ENCODE measurements at regions not wholly inside any gene's neighbourhood (a gene's known extent, or its start where the extent isn't known, plus 50 kb on each side); places are given as distances from the start of the nearest gene placed in this dataset.

DNA sequence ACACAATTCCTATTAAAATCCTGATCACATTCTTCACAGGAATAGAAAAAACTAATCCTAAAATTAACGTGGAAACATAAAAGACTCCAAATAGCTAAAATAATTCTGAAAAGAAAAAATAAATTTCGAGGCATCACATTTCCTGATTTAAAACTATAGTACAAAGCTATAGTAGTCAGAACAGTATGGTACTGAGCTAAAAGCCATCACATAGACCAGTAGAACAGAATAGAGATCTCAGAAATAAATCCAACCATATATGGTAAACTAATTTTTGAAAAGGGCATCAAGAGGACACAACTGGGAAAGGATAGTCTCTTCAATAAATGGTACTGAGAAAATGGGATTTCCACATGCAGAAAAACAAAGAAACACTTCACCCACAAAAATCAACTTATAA is 125.2 kb upstream of the DAAM1 start:
- no peaks in the 10 kb centered on the region for H3K9me2 ChIP-seq (replicated peaks; ENCODE audit: control insufficient read depth, low read length)
- H4K20me1 ChIP-seq (ENCODE audit: control insufficient read depth, insufficient read depth, low read depth, low read length) = no peaks in the 10 kb centered on the region
- TF ChIP-seq, protein P1, sequence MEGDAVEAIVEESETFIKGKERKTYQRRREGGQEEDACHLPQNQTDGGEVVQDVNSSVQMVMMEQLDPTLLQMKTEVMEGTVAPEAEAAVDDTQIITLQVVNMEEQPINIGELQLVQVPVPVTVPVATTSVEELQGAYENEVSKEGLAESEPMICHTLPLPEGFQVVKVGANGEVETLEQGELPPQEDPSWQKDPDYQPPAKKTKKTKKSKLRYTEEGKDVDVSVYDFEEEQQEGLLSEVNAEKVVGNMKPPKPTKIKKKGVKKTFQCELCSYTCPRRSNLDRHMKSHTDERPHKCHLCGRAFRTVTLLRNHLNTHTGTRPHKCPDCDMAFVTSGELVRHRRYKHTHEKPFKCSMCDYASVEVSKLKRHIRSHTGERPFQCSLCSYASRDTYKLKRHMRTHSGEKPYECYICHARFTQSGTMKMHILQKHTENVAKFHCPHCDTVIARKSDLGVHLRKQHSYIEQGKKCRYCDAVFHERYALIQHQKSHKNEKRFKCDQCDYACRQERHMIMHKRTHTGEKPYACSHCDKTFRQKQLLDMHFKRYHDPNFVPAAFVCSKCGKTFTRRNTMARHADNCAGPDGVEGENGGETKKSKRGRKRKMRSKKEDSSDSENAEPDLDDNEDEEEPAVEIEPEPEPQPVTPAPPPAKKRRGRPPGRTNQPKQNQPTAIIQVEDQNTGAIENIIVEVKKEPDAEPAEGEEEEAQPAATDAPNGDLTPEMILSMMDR (IDR thresholded peaks at IDR 0.05; ENCODE audit: low read depth, low read length, poor library complexity, severe bottlenecking) = no peak
- TF ChIP-seq EZH2phosphoT487 (IDR thresholded peaks at IDR 0.05; ENCODE audit: borderline replicate concordance, low read length) = no peak
- peaks cover 4% of the 10 kb centered on the region; the same call in 1 of the 2 replicates for H3K9me3 ChIP-seq (ENCODE audit: control insufficient read depth, insufficient read depth, low read length)
- H3K36me3 ChIP-seq (ENCODE audit: control insufficient read depth, low read length) = no peaks in the 10 kb centered on the region
- no peaks in the 10 kb centered on the region for H3K4me1 ChIP-seq (ENCODE audit: control insufficient read depth, low read length)
- no peak overlapping the region for H3K4me3 ChIP-seq (ENCODE audit: low read length)
- H3K27ac ChIP-seq (ENCODE audit: low read depth, low read length) = no peak overlapping the region
- no peaks in the 10 kb centered on the region for H3K27me3 ChIP-seq (ENCODE audit: control insufficient read depth, low read length)
- H3F3A ChIP-seq (ENCODE audit: control insufficient read depth, insufficient read depth) = no peaks in the 10 kb centered on the region
- H3K79me2 ChIP-seq (ENCODE audit: control insufficient read depth, low read length) = no peaks in the 10 kb centered on the region
- no peak overlapping the region for H3K4me2 ChIP-seq (ENCODE audit: low read length)

DNA sequence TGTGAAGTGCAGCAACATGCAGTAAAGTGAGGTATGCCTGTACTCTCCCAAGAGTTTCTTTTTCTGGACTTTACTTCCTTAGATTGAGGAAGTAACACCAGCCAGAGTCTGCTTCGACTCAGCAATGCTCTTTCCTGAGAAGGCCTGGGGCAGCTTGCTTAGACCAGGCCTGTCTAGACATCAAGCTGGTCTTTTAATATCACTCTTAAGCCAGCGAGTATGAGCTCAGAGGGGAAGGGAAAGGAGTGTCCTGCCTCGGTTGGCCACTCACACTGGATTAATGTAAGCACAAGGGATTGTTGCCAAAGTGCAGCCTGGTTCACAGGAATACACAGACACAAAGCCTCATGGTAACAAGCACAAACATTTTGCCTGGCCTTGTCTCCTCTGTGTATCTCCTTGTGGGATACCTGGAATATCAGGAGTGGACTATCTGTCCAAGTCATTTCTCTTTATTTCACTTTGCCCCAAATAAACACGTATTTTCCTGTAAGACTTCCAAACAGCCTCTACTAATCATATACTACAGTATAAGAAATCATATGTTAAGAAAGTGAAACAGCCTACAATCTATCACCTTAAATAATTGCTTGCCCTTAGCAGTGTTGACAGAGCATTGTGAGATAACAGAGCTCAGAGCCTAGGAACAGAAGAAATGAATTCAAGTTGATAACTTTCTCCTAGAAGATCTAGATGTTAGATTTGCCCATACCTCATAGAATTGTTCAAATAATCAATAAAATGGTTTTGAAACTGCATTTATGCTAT is 121.2 kb upstream of the DAAM1 start:
- Histone ChIP-seq H3K27ac (ENCODE audit: low read depth, low read length) (no peak overlapping the region), H3K4me2 (ENCODE audit: low read length) (no peak overlapping the region), H3K36me3 (ENCODE audit: control insufficient read depth, low read length) (no peaks in the 10 kb centered on the region), H3K79me2 (ENCODE audit: control insufficient read depth, low read length) (no peaks in the 10 kb centered on the region), H3F3A (ENCODE audit: control insufficient read depth, insufficient read depth) (no peaks in the 10 kb centered on the region), H4K20me1 (ENCODE audit: control insufficient read depth, insufficient read depth, low read depth, low read length) (no peaks in the 10 kb centered on the region), H3K4me1 (ENCODE audit: control insufficient read depth, low read length) (no peaks in the 10 kb centered on the region), H3K9me2 (replicated peaks; ENCODE audit: control insufficient read depth, low read length) (no peaks in the 10 kb centered on the region), H3K9me3 (ENCODE audit: control insufficient read depth, insufficient read depth, low read length) (peaks cover 4% of the 10 kb centered on the region; the same call in 1 of the 2 replicates), H3K27me3 (ENCODE audit: control insufficient read depth, low read length) (peaks cover 5% of the 10 kb centered on the region; the same call in 1 of the 2 replicates), H3K4me3 (ENCODE audit: low read length) (no peak overlapping the region)
- TF ChIP-seq EZH2phosphoT487 (IDR thresholded peaks at IDR 0.05; ENCODE audit: borderline replicate concordance, low read length) = no peak
- TF ChIP-seq, protein P1 (IDR thresholded peaks at IDR 0.05; ENCODE audit: low read depth, low read length, poor library complexity, severe bottlenecking) = no peak

- no peaks in the 10 kb centered on the region for H3K79me2 ChIP-seq (ENCODE audit: control insufficient read depth, low read length)
- H3K4me2 ChIP-seq (ENCODE audit: low read length) = no peak overlapping the region
- TF ChIP-seq, protein P1 (IDR thresholded peaks at IDR 0.05; ENCODE audit: low read depth, low read length, poor library complexity, severe bottlenecking) = no peak
- TF ChIP-seq EZH2phosphoT487 (IDR thresholded peaks at IDR 0.05; ENCODE audit: borderline replicate concordance, low read length) = no peak
- H4K20me1 ChIP-seq (ENCODE audit: control insufficient read depth, insufficient read depth, low read depth, low read length) = no peaks in the 10 kb centered on the region
- no peaks in the 10 kb centered on the region for H3K9me2 ChIP-seq (replicated peaks; ENCODE audit: control insufficient read depth, low read length)
- no peaks in the 10 kb centered on the region for H3K4me1 ChIP-seq (ENCODE audit: control insufficient read depth, low read length)
- no peaks in the 10 kb centered on the region for H3K9me3 ChIP-seq (ENCODE audit: control insufficient read depth, insufficient read depth, low read length)
- no peak overlapping the region for H3K27ac ChIP-seq (ENCODE audit: low read depth, low read length)
- H3K36me3 ChIP-seq (ENCODE audit: control insufficient read depth, low read length) = no peaks in the 10 kb centered on the region
- peaks cover 5% of the 10 kb centered on the region; the same call in 1 of the 2 replicates for H3K27me3 ChIP-seq (ENCODE audit: control insufficient read depth, low read length)
- no peaks in the 10 kb centered on the region for H3F3A ChIP-seq (ENCODE audit: control insufficient read depth, insufficient read depth)
- H3K4me3 ChIP-seq (ENCODE audit: low read length) = no peak overlapping the region
Observed at GRCh38 chr14:59069163-59069854, 119.2 kb upstream of the DAAM1 start.

Measured in DOHH2 (cell line).